GM15510 (cell line): ENCODE measurements at regions not wholly inside any gene's neighbourhood (a gene's known extent, or its start where the extent isn't known, plus 50 kb on each side); places are given as distances from the start of the nearest gene placed in this dataset.

ENCODE experiments used
- POLR2A ChIP-seq: IDR thresholded peaks from 3 replicates; pipeline ENCODE4 v1.6.1; 2011; ENCODE audit warnings: borderline replicate concordance; ENCODE audit not compliant: insufficient read length; ENCODE audit errors: extremely low read depth

GRCh38 chr10:78236416-78237015 is 202.9 kb downstream of the RPS24 start:
- no peak for TF ChIP-seq POLR2A

- no peak for TF ChIP-seq POLR2A
These were observed 213.6 kb downstream of the RPS24 start for GRCh38 chr10:78247266-78247665.

- no peak for TF ChIP-seq POLR2A
These were observed 214.2 kb downstream of the RPS24 start for GRCh38 chr10:78247821-78248220.

GRCh38 chr10:78248651-78249464 is 215.2 kb downstream of the RPS24 start:
- TF ChIP-seq POLR2A = no peak

- TF ChIP-seq POLR2A = no peak
These were observed 216.0 kb downstream of the RPS24 start for GRCh38 chr10:78249690-78250089.

- no peak for TF ChIP-seq POLR2A
These were observed 216.8 kb downstream of the RPS24 start for GRCh38 chr10:78250313-78251015.

GRCh38 chr10:78251016-78251385 is 217.3 kb downstream of the RPS24 start:
- TF ChIP-seq POLR2A = no peak

- no peak for TF ChIP-seq POLR2A
These were observed 218.6 kb downstream of the RPS24 start for GRCh38 chr10:78252286-78252685.

GRCh38 chr10:78253063-78253853 is 219.6 kb downstream of the RPS24 start:
- no peak for TF ChIP-seq POLR2A

- TF ChIP-seq POLR2A = no peak
These were observed 220.3 kb downstream of the RPS24 start for GRCh38 chr10:78254013-78254412.

GRCh38 chr10:78255214-78255613 is 221.6 kb downstream of the RPS24 start:
- no peak for TF ChIP-seq POLR2A

- TF ChIP-seq POLR2A = no peak
These were observed 222.4 kb downstream of the RPS24 start for GRCh38 chr10:78255796-78256638.

- TF ChIP-seq POLR2A = no peak
These were observed 224.8 kb downstream of the RPS24 start for GRCh38 chr10:78258323-78259030.
